GM23338 (cell line): ENCODE measurements at regions not wholly inside any gene's neighbourhood (a gene's known extent, or its start where the extent isn't known, plus 50 kb on each side); places are given as distances from the start of the nearest gene placed in this dataset.

Source experiments
- ATAC-seq: fragments of 200-7000 bp; cut with Tn5 transposase; 3 replicates; pipeline ENCODE4 v1.9.1; 2020
- DNase-seq: peaks from one replicate; pipeline ENCODE4 v3.0.0-alpha.2; 2015; ENCODE audit warnings: low spot score
- H2AFZ ChIP-seq: fragments of 200-600 bp; sonication (generic); 2 replicates; pipeline ENCODE4 v1.8.0; 2016; ENCODE audit warnings: antibody characterized with exemption, mild to moderate bottlenecking, moderate library complexity
- H3F3A ChIP-seq: fragments of 200-600 bp; sonication (generic); replicated peaks from 2 replicates; pipeline ENCODE4 v1.8.0; 2017; ENCODE audit warnings: antibody characterized with exemption, mixed run types, low read depth
- H3K27ac ChIP-seq: fragments of 200-600 bp; sonication (generic); 2 replicates; pipeline ENCODE4 v1.6.1; 2016; ENCODE audit warnings: low read depth
- H3K27me3 ChIP-seq: fragments of 200-600 bp; sonication (generic); 2 replicates; pipeline ENCODE4 v1.8.0; 2016; ENCODE audit warnings: mild to moderate bottlenecking, mixed run types, moderate library complexity; ENCODE audit not compliant: insufficient read depth
- H3K36me3 ChIP-seq: fragments of 200-600 bp; sonication (generic); 2 replicates; pipeline ENCODE4 v1.8.0; 2016; ENCODE audit warnings: mild to moderate bottlenecking; ENCODE audit not compliant: insufficient read depth
- H3K4me1 ChIP-seq: fragments of 200-600 bp; sonication (generic); 2 replicates; pipeline ENCODE4 v1.8.0; 2016; ENCODE audit warnings: mild to moderate bottlenecking, moderate library complexity; ENCODE audit not compliant: insufficient read depth
- H3K4me2 ChIP-seq: fragments of 200-600 bp; sonication (generic); 2 replicates; pipeline ENCODE4 v1.7.1; 2017; ENCODE audit warnings: mixed run types
- H3K4me3 ChIP-seq: fragments of 200-600 bp; sonication (generic); 2 replicates; pipeline ENCODE4 v1.6.1; 2016; ENCODE audit warnings: mixed run types
- H3K79me2 ChIP-seq: fragments of 200-600 bp; sonication (generic); replicated peaks from 2 replicates; pipeline ENCODE4 v1.8.0; 2017; ENCODE audit warnings: mild to moderate bottlenecking; ENCODE audit not compliant: insufficient read depth
- H3K9me2 ChIP-seq: fragments of 200-600 bp; sonication (generic); 2 replicates; pipeline ENCODE4 v1.8.0; 2017; ENCODE audit not compliant: insufficient read depth
- H4K20me1 ChIP-seq: fragments of 200-600 bp; sonication (generic); replicated peaks from 2 replicates; pipeline ENCODE4 v1.8.0; 2017; ENCODE audit warnings: mild to moderate bottlenecking; ENCODE audit not compliant: insufficient read depth
- H3K27ac Mint-ChIP-seq: 2 replicates; pipeline ENCODE4 v1.8.0; 2020; ENCODE audit warnings: inconsistent platforms, mild to moderate bottlenecking, moderate library complexity, mixed read lengths
- H3K27me3 Mint-ChIP-seq: 3 replicates; pipeline ENCODE4 v1.8.0; 2022; ENCODE audit warnings: low read depth, mild to moderate bottlenecking, moderate library complexity, mixed read lengths, inconsistent platforms; ENCODE audit not compliant: insufficient read depth, poor library complexity
- H3K36me3 Mint-ChIP-seq: 3 replicates; pipeline ENCODE4 v1.8.0; 2021; ENCODE audit warnings: low read depth, mild to moderate bottlenecking, inconsistent platforms, moderate library complexity, mixed read lengths
- H3K4me1 Mint-ChIP-seq: 3 replicates; pipeline ENCODE4 v1.8.0; 2020; ENCODE audit warnings: mild to moderate bottlenecking, inconsistent platforms, mixed read lengths
- H3K4me3 Mint-ChIP-seq: 3 replicates; pipeline ENCODE4 v1.8.0; 2021; ENCODE audit warnings: moderate library complexity, mild to moderate bottlenecking, inconsistent platforms, mixed read lengths
- H3K9me3 Mint-ChIP-seq: 3 replicates; pipeline ENCODE4 v1.8.0; 2020; ENCODE audit warnings: moderate library complexity, mild to moderate bottlenecking, inconsistent platforms, mixed read lengths
- CREB1 ChIP-seq: fragments of 250-450 bp; sonication (Bioruptor Pico); IDR thresholded peaks from 2 replicates; pipeline ENCODE4 v1.5.0; 2020; ENCODE audit warnings: low read depth, mild to moderate bottlenecking, moderate library complexity
- ETS1 ChIP-seq: IDR thresholded peaks from 2 replicates; pipeline ENCODE4 v1.6.1; 2016; ENCODE audit warnings: antibody characterized with exemption
- EZH2 ChIP-seq: fragments of 200-600 bp; sonication (generic); IDR thresholded peaks from one replicate; pipeline ENCODE4 v1.8.0; 2017; ENCODE audit warnings: antibody characterized with exemption, mild to moderate bottlenecking, low read depth; ENCODE audit not compliant: unreplicated experiment
- EZH2phosphoT487 ChIP-seq: fragments of 200-600 bp; sonication (generic); IDR thresholded peaks from one replicate; pipeline ENCODE4 v1.8.1; 2018; ENCODE audit warnings: antibody characterized with exemption; ENCODE audit not compliant: unreplicated experiment
- JUNB ChIP-seq: IDR thresholded peaks from one replicate; pipeline ENCODE4 v1.6.1; 2016; ENCODE audit warnings: antibody characterized with exemption; ENCODE audit not compliant: unreplicated experiment
- NANOG ChIP-seq: IDR thresholded peaks from 2 replicates; pipeline ENCODE4 v1.6.1; 2016; ENCODE audit warnings: antibody characterized with exemption, borderline replicate concordance
- POLR2AphosphoS5 ChIP-seq: IDR thresholded peaks from 2 replicates; pipeline ENCODE4 v1.6.1; 2016; ENCODE audit warnings: antibody characterized with exemption, low read depth
- REST ChIP-seq: IDR thresholded peaks from one replicate; pipeline ENCODE4 v1.6.1; 2018; ENCODE audit warnings: antibody characterized with exemption; ENCODE audit not compliant: unreplicated experiment
- STAT1 ChIP-seq: IDR thresholded peaks from one replicate; pipeline ENCODE4 v1.6.1; 2016; ENCODE audit warnings: antibody characterized with exemption; ENCODE audit not compliant: unreplicated experiment
- ZNF114 ChIP-seq: fragments of 250-450 bp; sonication (Bioruptor Pico); IDR thresholded peaks from 2 replicates; pipeline ENCODE4 v1.5.0; 2020; ENCODE audit warnings: mild to moderate bottlenecking, moderate library complexity
- ZNF331 ChIP-seq: fragments of 250-450 bp; sonication (Bioruptor Pico); IDR thresholded peaks from 2 replicates; pipeline ENCODE4 v1.5.0; 2020; ENCODE audit warnings: low read depth, mild to moderate bottlenecking, moderate library complexity
- ZNF462 ChIP-seq: fragments of 250-450 bp; sonication (Bioruptor Pico); IDR thresholded peaks from 2 replicates; pipeline ENCODE4 v1.5.0; 2020; ENCODE audit warnings: mild to moderate bottlenecking, moderate library complexity
- TF ChIP-seq, protein P1 (sequence below), 2 experiments: fragments of 200-600 bp in 1 of 2; sonication (generic) in 1 of 2; conservative IDR thresholded peaks; 2 replicates each; pipeline versions ENCODE4 v1.5.1 to v1.6.1; 2016 to 2017; ENCODE audit warnings: antibody characterized with exemption in 2 of 2, low read depth in 2 of 2, mild to moderate bottlenecking in 2 of 2, moderate library complexity in 1 of 2

- DNase-seq (no peak), ATAC-seq (no peak)
- Histone ChIP-seq H3F3A (no peaks in the 10 kb centered on the region), H3K9me2 (peaks cover 3% of the 10 kb centered on the region; the same call in 1 of the 2 replicates), H3K27ac (no peak overlapping the region), H3K36me3 (no peaks in the 10 kb centered on the region), H3K4me1 (no peaks in the 10 kb centered on the region), H3K79me2 (no peaks in the 10 kb centered on the region), H4K20me1 (no peaks in the 10 kb centered on the region), H3K4me3 (no peak overlapping the region), H3K4me2 (no peak overlapping the region), H2AFZ (no peak overlapping the region), H3K27me3 (no peaks in the 10 kb centered on the region)
- no peak for TF ChIP-seq EZH2phosphoT487
- TF ChIP-seq, protein P1, sequence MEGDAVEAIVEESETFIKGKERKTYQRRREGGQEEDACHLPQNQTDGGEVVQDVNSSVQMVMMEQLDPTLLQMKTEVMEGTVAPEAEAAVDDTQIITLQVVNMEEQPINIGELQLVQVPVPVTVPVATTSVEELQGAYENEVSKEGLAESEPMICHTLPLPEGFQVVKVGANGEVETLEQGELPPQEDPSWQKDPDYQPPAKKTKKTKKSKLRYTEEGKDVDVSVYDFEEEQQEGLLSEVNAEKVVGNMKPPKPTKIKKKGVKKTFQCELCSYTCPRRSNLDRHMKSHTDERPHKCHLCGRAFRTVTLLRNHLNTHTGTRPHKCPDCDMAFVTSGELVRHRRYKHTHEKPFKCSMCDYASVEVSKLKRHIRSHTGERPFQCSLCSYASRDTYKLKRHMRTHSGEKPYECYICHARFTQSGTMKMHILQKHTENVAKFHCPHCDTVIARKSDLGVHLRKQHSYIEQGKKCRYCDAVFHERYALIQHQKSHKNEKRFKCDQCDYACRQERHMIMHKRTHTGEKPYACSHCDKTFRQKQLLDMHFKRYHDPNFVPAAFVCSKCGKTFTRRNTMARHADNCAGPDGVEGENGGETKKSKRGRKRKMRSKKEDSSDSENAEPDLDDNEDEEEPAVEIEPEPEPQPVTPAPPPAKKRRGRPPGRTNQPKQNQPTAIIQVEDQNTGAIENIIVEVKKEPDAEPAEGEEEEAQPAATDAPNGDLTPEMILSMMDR (conservative IDR thresholded peaks at IDR 0.05; ENCODE audit: low read depth in 2 of 2), result no peak
- TF ChIP-seq REST, result no peak
- TF ChIP-seq CREB1, result no peak
- no peak for TF ChIP-seq ETS1
- no peak for TF ChIP-seq ZNF331 (CRISPR knock-in tag)
- no peak for TF ChIP-seq JUNB
- no peak for TF ChIP-seq STAT1
- TF ChIP-seq ZNF462 (CRISPR knock-in tag), result no peak
- TF ChIP-seq POLR2AphosphoS5, result no peak
- no peak for TF ChIP-seq ZNF114 (CRISPR knock-in tag)
- no peak for TF ChIP-seq NANOG
- TF ChIP-seq EZH2, result no peak
- Mint-ChIP-seq H3K27ac (no peak overlapping the region), H3K36me3 (no peaks in the 10 kb centered on the region), H3K9me3 (no peaks in the 10 kb centered on the region), H3K27me3 (no peaks in the 10 kb centered on the region), H3K4me1 (no peaks in the 10 kb centered on the region), H3K4me3 (no peak overlapping the region)
Measured at GRCh38 chr2:65586516-65586915, 154.1 kb upstream of the SPRED2 start.
